Activated T-cell treated with anti-CD3 and anti-CD28 coated beads, Interleukin-2, amount 50 U/mL, for 4 hours (primary cell): ENCODE measurements at regions not wholly inside any gene's neighbourhood (a gene's known extent, or its start where the extent isn't known, plus 50 kb on each side); places are given as distances from the start of the nearest gene placed in this dataset.

Experiments used
- ATAC-seq, 2 donors: fragments of 200-7000 bp; cut with Tn5 transposase; one replicate each; pipeline ENCODE4 v1.10.0; 2021
- DNase-seq: peaks from one replicate; pipeline ENCODE4 v3.0.0-alpha.2; 2020
- H3K27me3 Mint-ChIP-seq: one replicate; pipeline ENCODE4 v1.8.0; 2021; ENCODE audit warnings: low read depth, mixed read lengths
- H3K36me3 Mint-ChIP-seq: one replicate; pipeline ENCODE4 v1.8.0; 2022; ENCODE audit warnings: mixed read lengths; ENCODE audit not compliant: insufficient read depth
- H3K4me1 Mint-ChIP-seq: one replicate; pipeline ENCODE4 v1.8.0; 2021; ENCODE audit warnings: low read depth, mixed read lengths
- H3K4me3 Mint-ChIP-seq: one replicate; pipeline ENCODE4 v1.8.0; 2021; ENCODE audit warnings: mild to moderate bottlenecking, moderate library complexity, mixed read lengths
- H3K9me3 Mint-ChIP-seq: one replicate; pipeline ENCODE4 v1.8.0; 2021; ENCODE audit warnings: mixed read lengths

GRCh38 chr2:221309892-221310583 is 262.1 kb downstream of the EPHA4 start:
- Mint-ChIP-seq H3K36me3 (no peaks in the 10 kb centered on the region), H3K4me1 (peaks cover 4% of the 10 kb centered on the region), H3K27me3 (no peaks in the 10 kb centered on the region), H3K4me3 (no peak overlapping the region), H3K9me3 (no peaks in the 10 kb centered on the region)
- ATAC-seq (no peak), DNase-seq (no peak)

- no peak overlapping the region for H3K4me3 Mint-ChIP-seq
- H3K27me3 Mint-ChIP-seq: no peaks in the 10 kb centered on the region
- peaks cover 4% of the 10 kb centered on the region for H3K4me1 Mint-ChIP-seq
- H3K36me3 Mint-ChIP-seq: no peaks in the 10 kb centered on the region
- no peak for ATAC-seq
- H3K9me3 Mint-ChIP-seq: no peaks in the 10 kb centered on the region
- no peak for DNase-seq
Observed at GRCh38 chr2:221310730-221311129, 261.4 kb downstream of the EPHA4 start.

- Mint-ChIP-seq H3K4me1 (peaks cover 4% of the 10 kb centered on the region), H3K9me3 (no peaks in the 10 kb centered on the region), H3K4me3 (no peak overlapping the region), H3K27me3 (no peaks in the 10 kb centered on the region), H3K36me3 (no peaks in the 10 kb centered on the region)
- no peak for ATAC-seq
- DNase-seq: no peak
Observed at GRCh38 chr2:221312634-221313033, 259.5 kb downstream of the EPHA4 start.

- Mint-ChIP-seq H3K27me3 (peaks cover 4% of the 10 kb centered on the region), H3K36me3 (no peaks in the 10 kb centered on the region), H3K4me1 (peaks cover 4% of the 10 kb centered on the region), H3K4me3 (no peak overlapping the region), H3K9me3 (no peaks in the 10 kb centered on the region)
- ATAC-seq (no peak), DNase-seq (no peak)
Observed at GRCh38 chr2:221314786-221315185, 257.3 kb downstream of the EPHA4 start.

GRCh38 chr2:221318376-221319130 is 253.6 kb downstream of the EPHA4 start:
- no peak overlapping the region for H3K4me3 Mint-ChIP-seq
- DNase-seq (no peak), ATAC-seq (no peak)
- no peaks in the 10 kb centered on the region for H3K4me1 Mint-ChIP-seq
- no peaks in the 10 kb centered on the region for H3K9me3 Mint-ChIP-seq
- H3K36me3 Mint-ChIP-seq: no peaks in the 10 kb centered on the region
- H3K27me3 Mint-ChIP-seq: peaks cover 8% of the 10 kb centered on the region

- ATAC-seq: no peak
- no peaks in the 10 kb centered on the region for H3K36me3 Mint-ChIP-seq
Observed at GRCh38 chr2:221322741-221323140, 249.4 kb downstream of the EPHA4 start.

GRCh38 chr2:221323513-221323912 is 248.6 kb downstream of the EPHA4 start:
- no peak overlapping the region for H3K4me3 Mint-ChIP-seq
- H3K36me3 Mint-ChIP-seq: no peaks in the 10 kb centered on the region
- no peaks in the 10 kb centered on the region for H3K4me1 Mint-ChIP-seq
- peaks cover 10% of the 10 kb centered on the region for H3K27me3 Mint-ChIP-seq
- ATAC-seq: no peak
- no peaks in the 10 kb centered on the region for H3K9me3 Mint-ChIP-seq
- DNase-seq: no peak

More at GRCh38 chr2:221322741-221323140, 249.4 kb downstream of the EPHA4 start:
- Mint-ChIP-seq H3K4me1 (no peaks in the 10 kb centered on the region), H3K4me3 (no peak overlapping the region), H3K9me3 (no peaks in the 10 kb centered on the region), H3K27me3 (peaks cover 10% of the 10 kb centered on the region)
- no peak for DNase-seq

- Mint-ChIP-seq H3K27me3 (peaks cover 6% of the 10 kb centered on the region), H3K9me3 (peaks cover 7% of the 10 kb centered on the region), H3K4me3 (no peak overlapping the region), H3K4me1 (no peaks in the 10 kb centered on the region), H3K36me3 (no peaks in the 10 kb centered on the region)
- ATAC-seq (no peak), DNase-seq (no peak)
Observed at GRCh38 chr2:221330436-221330835, 241.7 kb downstream of the EPHA4 start.

- Mint-ChIP-seq H3K27me3 (peaks cover 5% of the 10 kb centered on the region), H3K9me3 (peaks cover 7% of the 10 kb centered on the region), H3K4me3 (no peak overlapping the region), H3K36me3 (no peaks in the 10 kb centered on the region), H3K4me1 (no peaks in the 10 kb centered on the region)
- DNase-seq: no peak
- no peak for ATAC-seq
Observed at GRCh38 chr2:221334481-221335218, 237.5 kb downstream of the EPHA4 start.

- ATAC-seq: no peak
- Mint-ChIP-seq H3K36me3 (no peaks in the 10 kb centered on the region), H3K4me1 (no peaks in the 10 kb centered on the region), H3K4me3 (no peak overlapping the region), H3K9me3 (peaks cover 7% of the 10 kb centered on the region), H3K27me3 (peaks cover 7% of the 10 kb centered on the region)
- no peak for DNase-seq
Observed at GRCh38 chr2:221335219-221335752, 236.8 kb downstream of the EPHA4 start.

GRCh38 chr2:221336967-221337366 is 235.1 kb downstream of the EPHA4 start:
- DNase-seq (no peak), ATAC-seq (no peak)
- H3K9me3 Mint-ChIP-seq: peaks cover 2% of the 10 kb centered on the region
- no peak overlapping the region for H3K4me3 Mint-ChIP-seq
- H3K4me1 Mint-ChIP-seq: no peaks in the 10 kb centered on the region
- H3K36me3 Mint-ChIP-seq: no peaks in the 10 kb centered on the region
- peaks cover 7% of the 10 kb centered on the region for H3K27me3 Mint-ChIP-seq

- DNase-seq: no peak
- ATAC-seq: no peak
- H3K36me3 Mint-ChIP-seq: no peaks in the 10 kb centered on the region
- H3K4me1 Mint-ChIP-seq: no peaks in the 10 kb centered on the region
- H3K9me3 Mint-ChIP-seq: no peaks in the 10 kb centered on the region
- H3K27me3 Mint-ChIP-seq: peaks cover 7% of the 10 kb centered on the region
- no peak overlapping the region for H3K4me3 Mint-ChIP-seq
Observed at GRCh38 chr2:221337957-221338685, 234.0 kb downstream of the EPHA4 start.

- Mint-ChIP-seq H3K4me1 (no peaks in the 10 kb centered on the region), H3K27me3 (peaks cover 2% of the 10 kb centered on the region), H3K4me3 (no peak overlapping the region), H3K9me3 (no peaks in the 10 kb centered on the region), H3K36me3 (no peaks in the 10 kb centered on the region)
- ATAC-seq (no peak), DNase-seq (no peak)
Observed at GRCh38 chr2:221342388-221342787, 229.7 kb downstream of the EPHA4 start.

- H3K4me3 Mint-ChIP-seq: no peak overlapping the region
Observed at GRCh38 chr2:221343524-221343923, 228.6 kb downstream of the EPHA4 start.

More at GRCh38 chr2:221343524-221343923, 228.6 kb downstream of the EPHA4 start:
- Mint-ChIP-seq H3K27me3 (peaks cover 6% of the 10 kb centered on the region), H3K9me3 (no peaks in the 10 kb centered on the region), H3K4me1 (no peaks in the 10 kb centered on the region), H3K36me3 (no peaks in the 10 kb centered on the region)
- DNase-seq: no peak
- ATAC-seq: no peak
